IPS-20b (cell line): ENCODE measurements at regions not wholly inside any gene's neighbourhood (a gene's known extent, or its start where the extent isn't known, plus 50 kb on each side); places are given as distances from the start of the nearest gene placed in this dataset.

ENCODE experiments used
- H3K27ac ChIP-seq: one replicate; pipeline ENCODE4 v1.5.1; 2013; ENCODE audit warnings: low read length
- H3K27me3 ChIP-seq: 2 replicates; pipeline ENCODE4 v1.6.1; 2013; ENCODE audit warnings: mild to moderate bottlenecking, low read length, inconsistent platforms; ENCODE audit not compliant: insufficient read depth
- H3K36me3 ChIP-seq: 2 replicates; pipeline ENCODE4 v1.6.1; 2013; ENCODE audit warnings: low read depth, mild to moderate bottlenecking, inconsistent platforms, low read length, moderate library complexity; ENCODE audit not compliant: insufficient read depth
- H3K4me1 ChIP-seq: 2 replicates; pipeline ENCODE4 v1.6.1; 2013; ENCODE audit warnings: mild to moderate bottlenecking, control low read depth, inconsistent platforms, low read length, moderate library complexity; ENCODE audit not compliant: insufficient read depth
- H3K4me3 ChIP-seq: 2 replicates; pipeline ENCODE4 v1.5.1; 2013; ENCODE audit warnings: mild to moderate bottlenecking, low read length, inconsistent platforms
- H3K9ac ChIP-seq: 2 replicates; pipeline ENCODE4 v1.6.1; 2013; ENCODE audit warnings: low read depth, mild to moderate bottlenecking, inconsistent platforms, low read length, moderate library complexity
- H3K9me3 ChIP-seq: 2 replicates; pipeline ENCODE4 v1.6.1; 2013; ENCODE audit warnings: mild to moderate bottlenecking, low read depth, low read length, inconsistent platforms; ENCODE audit not compliant: insufficient read depth

- Histone ChIP-seq H3K27ac (no peak overlapping the region), H3K4me3 (no peak overlapping the region), H3K36me3 (no peaks in the 10 kb centered on the region), H3K9ac (no peak overlapping the region), H3K9me3 (no peaks in the 10 kb centered on the region), H3K27me3 (no peaks in the 10 kb centered on the region), H3K4me1 (no peaks in the 10 kb centered on the region)
Measured at GRCh38 chr3:109920749-109921148, 583.4 kb upstream of the DPPA4 start.

- Histone ChIP-seq H3K4me3 (no peak overlapping the region), H3K9ac (no peak overlapping the region), H3K27me3 (no peaks in the 10 kb centered on the region), H3K27ac (no peak overlapping the region), H3K36me3 (no peaks in the 10 kb centered on the region), H3K4me1 (no peaks in the 10 kb centered on the region), H3K9me3 (no peaks in the 10 kb centered on the region)
Measured at GRCh38 chr3:109921509-109921908, 584.2 kb upstream of the DPPA4 start.

GRCh38 chr3:109922856-109923255 is 585.5 kb upstream of the DPPA4 start:
- Histone ChIP-seq H3K27ac (no peak overlapping the region), H3K9ac (no peak overlapping the region), H3K9me3 (no peaks in the 10 kb centered on the region), H3K36me3 (no peaks in the 10 kb centered on the region), H3K27me3 (no peaks in the 10 kb centered on the region), H3K4me3 (no peak overlapping the region), H3K4me1 (no peaks in the 10 kb centered on the region)

DNA sequence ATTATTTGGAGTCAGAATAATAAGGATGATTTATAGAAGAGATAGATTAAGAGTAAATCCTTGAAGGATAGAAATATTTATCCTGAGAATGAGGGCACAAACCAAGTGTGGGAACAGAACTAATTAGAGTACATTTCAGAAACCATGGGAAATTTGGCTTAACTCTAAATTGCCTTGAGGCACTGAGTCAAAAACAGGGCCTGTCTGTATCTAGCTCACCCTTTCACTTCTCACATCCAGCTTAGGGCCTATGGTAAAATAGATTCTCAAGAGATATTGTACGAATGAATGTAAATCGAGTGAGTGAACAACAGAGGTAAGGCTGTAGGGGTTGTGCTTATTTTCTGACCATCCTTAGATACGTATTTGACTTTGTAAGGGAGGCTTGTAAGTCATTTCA is 586.1 kb upstream of the DPPA4 start:
- no peak overlapping the region for H3K9ac ChIP-seq
- H3K9me3 ChIP-seq = no peaks in the 10 kb centered on the region
- no peaks in the 10 kb centered on the region for H3K36me3 ChIP-seq
- H3K27ac ChIP-seq = no peak overlapping the region
- H3K4me3 ChIP-seq = no peak overlapping the region
- H3K4me1 ChIP-seq = no peaks in the 10 kb centered on the region
- H3K27me3 ChIP-seq = no peaks in the 10 kb centered on the region

DNA sequence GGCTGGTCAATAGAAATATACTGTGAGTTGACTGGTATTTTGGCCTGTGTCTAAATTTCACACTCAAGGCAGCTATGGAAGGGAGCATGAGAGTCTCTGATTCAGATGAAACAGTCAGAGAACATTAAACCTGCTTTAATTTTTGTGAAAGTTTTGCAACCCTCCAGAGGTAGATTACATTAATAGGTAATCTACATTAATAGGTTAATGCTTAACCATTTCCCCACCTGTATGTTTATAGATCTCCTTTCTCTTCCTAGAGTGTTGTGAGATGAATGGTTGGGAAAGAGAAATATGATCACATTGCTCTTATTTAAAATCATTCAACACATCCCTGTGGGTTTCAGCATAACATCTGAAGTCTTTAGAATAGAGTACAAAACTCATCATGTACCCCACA is 586.9 kb upstream of the DPPA4 start:
- Histone ChIP-seq H3K36me3 (no peaks in the 10 kb centered on the region), H3K4me3 (no peak overlapping the region), H3K4me1 (no peaks in the 10 kb centered on the region), H3K27ac (no peak overlapping the region), H3K27me3 (no peaks in the 10 kb centered on the region), H3K9ac (no peak overlapping the region), H3K9me3 (no peaks in the 10 kb centered on the region)

DNA sequence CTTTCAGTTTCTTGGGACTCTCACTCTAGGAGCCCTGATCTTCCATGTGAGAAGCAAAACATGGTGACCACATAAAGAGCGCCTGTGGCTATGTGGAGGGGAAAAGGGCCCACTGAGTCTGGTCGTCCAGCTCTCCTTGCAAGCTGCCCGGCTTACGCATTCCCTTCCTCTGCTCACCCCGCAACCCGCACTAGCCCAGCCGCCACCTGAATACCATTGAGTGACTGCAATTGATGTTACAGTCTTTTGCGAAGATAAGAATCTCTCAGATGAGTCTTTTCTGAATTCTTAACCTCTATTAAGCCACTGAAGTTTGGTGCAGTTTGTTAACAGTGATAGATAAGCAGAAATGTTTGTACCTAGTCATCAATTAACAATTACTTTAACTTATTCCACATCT is 589.0 kb upstream of the DPPA4 start:
- Histone ChIP-seq H3K9ac (no peak overlapping the region), H3K36me3 (no peaks in the 10 kb centered on the region), H3K27me3 (no peaks in the 10 kb centered on the region), H3K27ac (no peak overlapping the region), H3K9me3 (no peaks in the 10 kb centered on the region), H3K4me3 (no peak overlapping the region), H3K4me1 (no peaks in the 10 kb centered on the region)

DNA sequence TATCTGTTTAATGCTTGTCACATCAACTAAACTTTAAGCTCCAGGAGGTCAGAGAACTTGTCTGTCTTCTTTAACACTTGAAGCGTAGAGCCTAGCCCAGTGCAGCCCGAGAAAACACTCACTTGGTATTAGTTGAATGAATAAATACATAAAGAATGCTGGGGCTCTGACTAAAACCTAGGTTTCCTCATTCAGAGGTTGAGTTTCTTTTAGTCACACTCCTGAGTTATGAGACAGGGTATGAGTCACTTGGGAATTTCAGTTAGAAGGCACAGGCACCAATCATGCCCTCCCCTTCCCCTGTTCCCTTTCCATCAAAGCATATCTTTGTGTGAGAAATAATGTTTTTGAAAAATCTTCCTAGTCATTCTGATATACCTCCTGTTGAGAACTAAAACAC is 589.8 kb upstream of the DPPA4 start:
- Histone ChIP-seq H3K27me3 (no peaks in the 10 kb centered on the region), H3K36me3 (no peaks in the 10 kb centered on the region), H3K4me3 (no peak overlapping the region), H3K9ac (no peak overlapping the region), H3K27ac (no peak overlapping the region), H3K9me3 (no peaks in the 10 kb centered on the region), H3K4me1 (no peaks in the 10 kb centered on the region)

DNA sequence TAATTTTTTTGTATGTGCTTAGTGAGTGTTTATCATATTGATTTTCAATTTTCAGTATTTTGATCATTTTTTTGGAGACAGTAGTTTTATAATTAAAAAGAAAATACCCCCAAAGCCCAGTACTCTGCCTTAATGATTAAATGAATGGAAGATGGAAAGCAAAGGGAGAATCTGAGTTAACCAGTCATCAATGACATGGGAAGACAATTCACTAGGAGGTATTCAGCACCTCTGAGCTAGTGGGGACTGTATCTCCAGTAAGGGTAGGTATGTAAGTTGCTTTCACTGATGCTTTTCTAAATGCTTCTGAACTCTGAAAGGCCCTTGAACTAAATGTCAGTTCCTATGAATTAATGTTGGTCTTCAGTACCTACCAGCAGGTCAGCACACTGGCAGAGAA is 590.4 kb upstream of the DPPA4 start:
- Histone ChIP-seq H3K9me3 (no peaks in the 10 kb centered on the region), H3K4me3 (no peak overlapping the region), H3K27ac (no peak overlapping the region), H3K9ac (no peak overlapping the region), H3K36me3 (no peaks in the 10 kb centered on the region), H3K4me1 (no peaks in the 10 kb centered on the region), H3K27me3 (no peaks in the 10 kb centered on the region)

GRCh38 chr3:109930582-109930981 is 593.2 kb upstream of the DPPA4 start:
- H3K4me1 ChIP-seq = no peaks in the 10 kb centered on the region
- H3K27me3 ChIP-seq = no peaks in the 10 kb centered on the region
- no peak overlapping the region for H3K4me3 ChIP-seq
- no peaks in the 10 kb centered on the region for H3K36me3 ChIP-seq
- H3K9me3 ChIP-seq = no peaks in the 10 kb centered on the region
- no peak overlapping the region for H3K27ac ChIP-seq
- no peak overlapping the region for H3K9ac ChIP-seq

GRCh38 chr3:109933576-109933975 is 596.2 kb upstream of the DPPA4 start:
- Histone ChIP-seq H3K4me3 (no peak overlapping the region), H3K4me1 (no peaks in the 10 kb centered on the region), H3K36me3 (no peaks in the 10 kb centered on the region), H3K9me3 (no peaks in the 10 kb centered on the region), H3K27me3 (no peaks in the 10 kb centered on the region), H3K9ac (no peak overlapping the region), H3K27ac (no peak overlapping the region)

- H3K27ac ChIP-seq = no peak overlapping the region
- H3K4me3 ChIP-seq = no peak overlapping the region
- H3K4me1 ChIP-seq = no peaks in the 10 kb centered on the region
- H3K27me3 ChIP-seq = no peaks in the 10 kb centered on the region
- no peak overlapping the region for H3K9ac ChIP-seq
- H3K9me3 ChIP-seq = no peaks in the 10 kb centered on the region
- H3K36me3 ChIP-seq = no peaks in the 10 kb centered on the region
Measured at GRCh38 chr3:109939817-109940216, 602.5 kb upstream of the DPPA4 start.

- Histone ChIP-seq H3K4me3 (no peak overlapping the region), H3K27ac (no peak overlapping the region), H3K9me3 (no peaks in the 10 kb centered on the region), H3K27me3 (no peaks in the 10 kb centered on the region), H3K9ac (no peak overlapping the region), H3K36me3 (no peaks in the 10 kb centered on the region), H3K4me1 (no peaks in the 10 kb centered on the region)
Measured at GRCh38 chr3:109943181-109943580, 605.8 kb upstream of the DPPA4 start.

- Histone ChIP-seq H3K4me3 (no peak overlapping the region), H3K4me1 (no peaks in the 10 kb centered on the region), H3K9me3 (no peaks in the 10 kb centered on the region), H3K36me3 (no peaks in the 10 kb centered on the region), H3K27me3 (no peaks in the 10 kb centered on the region), H3K9ac (no peak overlapping the region), H3K27ac (no peak overlapping the region)
Measured at GRCh38 chr3:109944836-109945235, 607.5 kb upstream of the DPPA4 start.
